Activated naive CD4-positive, alpha-beta T cell treated with anti-CD3 and anti-CD28 coated beads, Interleukin-2, amount 50 U/mL, for 16 hours (primary cell): ENCODE measurements at regions not wholly inside any gene's neighbourhood (a gene's known extent, or its start where the extent isn't known, plus 50 kb on each side); places are given as distances from the start of the nearest gene placed in this dataset.

Experiments used
- DNase-seq: peaks from one replicate; pipeline ENCODE4 v3.0.0-alpha.2; 2020

GRCh38 chr5:124663101-124663506, 83.3 kb downstream of the ZNF608 start:
- no peak for DNase-seq

- no peak for DNase-seq
Observed at GRCh38 chr5:124662181-124662781, 84.2 kb downstream of the ZNF608 start.

- DNase-seq: no peak
Observed at GRCh38 chr5:124661317-124662141, 84.9 kb downstream of the ZNF608 start.

- DNase-seq: no peak
Observed at GRCh38 chr5:124660229-124661093, 86.0 kb downstream of the ZNF608 start.

- no peak for DNase-seq
Observed at GRCh38 chr5:124659798-124660197, 86.6 kb downstream of the ZNF608 start.

- no peak for DNase-seq
Observed at GRCh38 chr5:124658867-124659557, 87.4 kb downstream of the ZNF608 start.

- no peak for DNase-seq
Observed at GRCh38 chr5:124655921-124656511, 90.4 kb downstream of the ZNF608 start.

- DNase-seq: no peak
Observed at GRCh38 chr5:124655251-124655917, 91.1 kb downstream of the ZNF608 start.

GRCh38 chr5:124654418-124654817, 92.0 kb downstream of the ZNF608 start:
- no peak for DNase-seq

GRCh38 chr5:124653666-124654065, 92.8 kb downstream of the ZNF608 start:
- DNase-seq: no peak

- DNase-seq: no peak
Observed at GRCh38 chr5:124652892-124653441, 93.5 kb downstream of the ZNF608 start.

- no peak for DNase-seq
Observed at GRCh38 chr5:124652514-124652819, 94.0 kb downstream of the ZNF608 start.

GRCh38 chr5:124651663-124652513, 94.6 kb downstream of the ZNF608 start:
- DNase-seq: peak; percentile 23

GRCh38 chr5:124650951-124651662, 95.3 kb downstream of the ZNF608 start:
- no peak for DNase-seq

- no peak for DNase-seq
Observed at GRCh38 chr5:124650147-124650561, 96.3 kb downstream of the ZNF608 start.

GRCh38 chr5:124649491-124650146, 96.8 kb downstream of the ZNF608 start:
- DNase-seq: peak; percentile 15

GRCh38 chr5:124648902-124649467, 97.5 kb downstream of the ZNF608 start:
- no peak for DNase-seq

- DNase-seq: no peak
Observed at GRCh38 chr5:124647352-124647751, 99.1 kb downstream of the ZNF608 start.

GRCh38 chr5:124645396-124645795, 101.0 kb downstream of the ZNF608 start:
- DNase-seq: no peak
